ENCODE measurements at regions not wholly inside any gene's neighbourhood (a gene's known extent, or its start where the extent isn't known, plus 50 kb on each side); places are given as distances from the start of the nearest gene placed in this dataset.
"Not testable (repeated sequence)": the region's sequence is repeated elsewhere in the genome, so short reads cannot be mapped to it uniquely, and the experiment has no call there.

GRCh38 chr9:75382126-75382525 lies 293.8 kb downstream of the OSTF1 start:
- CTCF ChIA-PET = no interaction called here
- no peak overlapping the region for H3K9ac ChIP-seq (replicated peaks; ENCODE audit: extremely low read depth, insufficient read depth, low read length)
- DNase-seq (ENCODE audit: low read depth, low spot score) (no peak), FAIRE-seq (no peak)
- no peak overlapping the region for H3K27ac ChIP-seq (ENCODE audit: insufficient read depth, low read depth, low read length)
- H3K4me3 ChIP-seq (replicated peaks in 1 of 3; ENCODE audit: insufficient read depth in 1 of 3, low read depth in 1 of 3, low read length in 3 of 3) = no peak overlapping the region
- H3K9me3 ChIP-seq (replicated peaks; ENCODE audit: control insufficient read depth, insufficient read depth, low read length) = no peaks in the 10 kb centered on the region
- H3K9me1 ChIP-seq (replicated peaks; ENCODE audit: control insufficient read depth, extremely low read depth, insufficient read depth, low read length) = no peaks in the 10 kb centered on the region
- H3K79me2 ChIP-seq (ENCODE audit: control insufficient read depth, insufficient read depth, low read length) = no peaks in the 10 kb centered on the region
- no peak overlapping the region for H3K4me2 ChIP-seq (ENCODE audit: insufficient read depth, low read length)
- no peak for TF ChIP-seq FOS (IDR thresholded peaks at IDR 0.05; ENCODE audit: borderline replicate concordance, insufficient read depth, low read length)
- TF ChIP-seq MAX (IDR thresholded peaks at IDR 0.05; ENCODE audit: insufficient read depth, insufficient read length) = no peak
- no peak for TF ChIP-seq JUN (IDR thresholded peaks at IDR 0.05; ENCODE audit: borderline replicate concordance, insufficient read depth, insufficient read length, low read depth)
- no peak for TF ChIP-seq POLR2A (IDR thresholded peaks at IDR 0.05; ENCODE audit: low read depth, low read length)
- no peak for TF ChIP-seq MYC (IDR thresholded peaks at IDR 0.05; ENCODE audit: low read depth, low read length)
- TF ChIP-seq CTCF (IDR thresholded peaks at IDR 0.05; ENCODE audit: extremely low read depth in 1 of 2, insufficient read depth in 1 of 2, low read depth in 1 of 2, low read length in 2 of 2) = no peak
- TF ChIP-seq POLR2AphosphoS5 (IDR thresholded peaks at IDR 0.05; ENCODE audit: insufficient read depth, low read depth, low read length) = no peak
- TF ChIP-seq GATA2 (IDR thresholded peaks at IDR 0.05; ENCODE audit: insufficient read depth, insufficient read length, low read depth, low read length) = no peak
- TF ChIP-seq EZH2 (IDR thresholded peaks at IDR 0.05; ENCODE audit: borderline replicate concordance, low read depth, low read length, severe bottlenecking) = no peak
- no TSS peak for BruUV-seq (replicated peaks)
- no peak overlapping the region for H2AFZ ChIP-seq (ENCODE audit: low read depth, low read length)
- POLR2A ChIA-PET = no interaction called here
- intact Hi-C loops (cut with micrococcal nuclease) (no loop called here), dilution Hi-C loops (cut with MboI; ENCODE audit: extremely low pct_ligation_motif_present, low sequenced_read_pairs) (no loop called here)
- no peaks in the 10 kb centered on the region for H3K27me3 ChIP-seq (ENCODE audit: control insufficient read depth in 2 of 2, insufficient read depth in 2 of 2, low read length in 2 of 2)
- no peaks in the 10 kb centered on the region for H3K4me1 ChIP-seq (ENCODE audit: control insufficient read depth, extremely low read depth, insufficient read depth, low read length)
- no peaks in the 10 kb centered on the region for H3K36me3 ChIP-seq (ENCODE audit: control insufficient read depth in 2 of 2, extremely low read depth in 1 of 2, insufficient read depth in 2 of 2, low read length in 2 of 2)
- no peaks in the 10 kb centered on the region for H4K20me1 ChIP-seq (replicated peaks; ENCODE audit: control insufficient read depth, extremely low read depth, insufficient read depth, low read length)

GRCh38 chr9:75383420-75384034 lies 295.2 kb downstream of the OSTF1 start:
- POLR2A ChIA-PET; H2AFZ ChIP-seq (ENCODE audit: low read depth, low read length); H3K27ac ChIP-seq (ENCODE audit: insufficient read depth, low read depth, low read length); H3K4me2 ChIP-seq (ENCODE audit: insufficient read depth, low read length); CTCF ChIA-PET; H3K27me3 ChIP-seq (ENCODE audit: control insufficient read depth in 2 of 2, insufficient read depth in 2 of 2, low read length in 2 of 2); BruUV-seq (replicated peaks); H3K4me1 ChIP-seq (ENCODE audit: control insufficient read depth, extremely low read depth, insufficient read depth, low read length); FAIRE-seq; H3K36me3 ChIP-seq (ENCODE audit: control insufficient read depth in 2 of 2, extremely low read depth in 1 of 2, insufficient read depth in 2 of 2, low read length in 2 of 2); H3K4me3 ChIP-seq (replicated peaks in 1 of 3; ENCODE audit: insufficient read depth in 1 of 3, low read depth in 1 of 3, low read length in 3 of 3); H3K9me3 ChIP-seq (replicated peaks; ENCODE audit: control insufficient read depth, insufficient read depth, low read length); H4K20me1 ChIP-seq (replicated peaks; ENCODE audit: control insufficient read depth, extremely low read depth, insufficient read depth, low read length); H3K9me1 ChIP-seq (replicated peaks; ENCODE audit: control insufficient read depth, extremely low read depth, insufficient read depth, low read length); DNase-seq (ENCODE audit: low read depth, low spot score); dilution Hi-C loops (cut with MboI; ENCODE audit: extremely low pct_ligation_motif_present, low sequenced_read_pairs); H3K79me2 ChIP-seq (ENCODE audit: control insufficient read depth, insufficient read depth, low read length); H3K9ac ChIP-seq (replicated peaks; ENCODE audit: extremely low read depth, insufficient read depth, low read length); intact Hi-C loops (cut with micrococcal nuclease): not testable (repeated sequence)
